ENCODE measurements at regions not wholly inside any gene's neighbourhood (a gene's known extent, or its start where the extent isn't known, plus 50 kb on each side); places are given as distances from the start of the nearest gene placed in this dataset.

DNA sequence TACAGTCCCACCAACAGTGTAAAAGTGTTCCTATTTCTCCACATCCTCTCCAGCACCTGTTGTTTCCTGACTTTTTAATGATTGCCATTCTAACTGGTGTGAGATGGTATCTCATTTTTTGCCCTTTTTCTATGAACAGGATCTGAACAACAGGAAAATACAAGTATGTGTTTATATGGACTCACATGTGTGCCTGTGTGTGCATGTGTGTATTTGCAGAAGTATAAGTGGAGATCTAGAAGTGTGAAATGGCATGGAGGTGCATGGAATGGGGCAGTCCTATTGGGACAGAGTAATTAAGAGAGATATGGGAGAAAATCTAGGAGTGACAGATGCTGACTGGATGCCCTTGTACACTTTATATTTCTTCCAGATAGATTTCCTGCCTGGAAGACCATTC is 111.6 kb upstream of the PCGF5 start:
- TF ChIP-seq, protein P1, sequence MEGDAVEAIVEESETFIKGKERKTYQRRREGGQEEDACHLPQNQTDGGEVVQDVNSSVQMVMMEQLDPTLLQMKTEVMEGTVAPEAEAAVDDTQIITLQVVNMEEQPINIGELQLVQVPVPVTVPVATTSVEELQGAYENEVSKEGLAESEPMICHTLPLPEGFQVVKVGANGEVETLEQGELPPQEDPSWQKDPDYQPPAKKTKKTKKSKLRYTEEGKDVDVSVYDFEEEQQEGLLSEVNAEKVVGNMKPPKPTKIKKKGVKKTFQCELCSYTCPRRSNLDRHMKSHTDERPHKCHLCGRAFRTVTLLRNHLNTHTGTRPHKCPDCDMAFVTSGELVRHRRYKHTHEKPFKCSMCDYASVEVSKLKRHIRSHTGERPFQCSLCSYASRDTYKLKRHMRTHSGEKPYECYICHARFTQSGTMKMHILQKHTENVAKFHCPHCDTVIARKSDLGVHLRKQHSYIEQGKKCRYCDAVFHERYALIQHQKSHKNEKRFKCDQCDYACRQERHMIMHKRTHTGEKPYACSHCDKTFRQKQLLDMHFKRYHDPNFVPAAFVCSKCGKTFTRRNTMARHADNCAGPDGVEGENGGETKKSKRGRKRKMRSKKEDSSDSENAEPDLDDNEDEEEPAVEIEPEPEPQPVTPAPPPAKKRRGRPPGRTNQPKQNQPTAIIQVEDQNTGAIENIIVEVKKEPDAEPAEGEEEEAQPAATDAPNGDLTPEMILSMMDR (IDR thresholded peaks at IDR 0.05), result no peak
- no peak for TF ChIP-seq POLR2A (IDR thresholded peaks at IDR 0.05)
